Ecto neural progenitor cell (in vitro differentiated cells): ENCODE measurements at regions not wholly inside any gene's neighbourhood (a gene's known extent, or its start where the extent isn't known, plus 50 kb on each side); places are given as distances from the start of the nearest gene placed in this dataset.
"Not testable (repeated sequence)": the region's sequence is repeated elsewhere in the genome, so short reads cannot be mapped to it uniquely, and the experiment has no call there.

ENCODE experiments used
- DNase-seq: peaks from one replicate; pipeline ENCODE4 v3.0.0-alpha.2; 2018; ENCODE audit warnings: low spot score

DNA sequence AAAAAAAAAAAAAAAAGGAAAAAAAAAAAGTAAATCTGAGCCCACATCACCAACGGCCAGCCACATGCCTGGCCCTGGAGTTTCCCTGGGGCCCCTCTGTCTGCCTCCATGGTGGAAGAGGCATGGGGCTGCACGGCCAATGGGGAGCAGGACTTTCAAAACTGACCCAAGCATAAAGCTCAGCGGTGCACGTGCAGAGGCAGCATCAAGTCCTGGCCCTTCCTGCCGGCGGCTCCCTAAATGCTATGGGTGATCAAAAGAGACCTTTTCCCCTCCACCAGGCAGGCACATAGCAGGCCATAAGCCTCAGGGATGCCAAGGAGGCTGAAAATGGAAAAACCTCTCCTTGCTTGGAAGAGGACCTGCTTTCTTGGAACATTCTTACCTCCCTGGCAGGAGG is 94.3 kb downstream of the OAT start:
- DNase-seq, result no peak

DNA sequence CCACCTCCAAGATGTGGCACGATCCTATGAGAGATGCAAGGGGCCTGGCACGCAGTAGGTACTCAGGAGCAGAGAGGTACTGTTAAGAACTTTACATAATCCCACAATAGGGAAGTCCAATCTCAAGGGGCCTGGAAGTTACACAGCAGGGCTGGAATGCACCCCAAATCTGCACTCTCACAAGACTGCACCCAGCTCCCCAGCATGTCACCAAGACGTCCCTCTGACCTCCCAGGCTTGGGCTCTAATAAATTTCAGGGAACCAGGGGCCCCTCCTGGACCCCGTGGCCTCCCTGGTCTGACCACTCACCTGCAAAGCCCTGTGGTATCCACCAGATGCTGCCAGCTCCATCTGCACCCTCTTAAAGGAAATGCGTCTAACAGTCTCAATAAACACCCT is 94.9 kb downstream of the OAT start:
- no peak for DNase-seq

DNA sequence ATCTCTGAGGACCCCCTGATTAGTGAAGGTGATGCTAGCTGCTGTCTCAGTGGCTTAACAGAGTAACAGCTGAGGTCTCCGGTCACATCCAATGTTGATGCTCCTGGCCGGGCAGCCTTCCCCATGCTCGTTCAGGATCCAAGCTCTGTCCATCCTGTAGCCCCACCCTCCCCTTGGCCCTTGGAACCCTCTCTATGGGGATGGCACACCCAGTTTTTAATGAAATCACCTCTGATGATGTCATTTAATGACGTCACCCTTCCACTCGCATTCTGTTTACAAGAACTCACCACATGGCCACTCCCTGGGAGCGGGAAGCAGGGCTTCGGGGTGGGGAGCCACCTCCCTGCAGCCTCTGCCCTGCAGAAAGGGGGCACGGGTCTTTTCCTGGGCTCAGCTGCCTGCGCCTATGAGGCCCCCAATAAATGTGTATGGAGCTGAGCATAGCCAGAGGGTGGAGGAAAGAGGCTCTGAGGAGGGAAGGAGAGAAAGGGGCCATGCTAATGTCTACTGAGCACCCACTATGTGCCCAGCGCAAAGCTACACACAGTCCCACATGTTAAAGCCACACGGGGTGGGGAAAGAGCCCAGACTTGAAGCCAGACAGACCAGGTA is 95.5 kb downstream of the OAT start:
- DNase-seq, result no peak

DNA sequence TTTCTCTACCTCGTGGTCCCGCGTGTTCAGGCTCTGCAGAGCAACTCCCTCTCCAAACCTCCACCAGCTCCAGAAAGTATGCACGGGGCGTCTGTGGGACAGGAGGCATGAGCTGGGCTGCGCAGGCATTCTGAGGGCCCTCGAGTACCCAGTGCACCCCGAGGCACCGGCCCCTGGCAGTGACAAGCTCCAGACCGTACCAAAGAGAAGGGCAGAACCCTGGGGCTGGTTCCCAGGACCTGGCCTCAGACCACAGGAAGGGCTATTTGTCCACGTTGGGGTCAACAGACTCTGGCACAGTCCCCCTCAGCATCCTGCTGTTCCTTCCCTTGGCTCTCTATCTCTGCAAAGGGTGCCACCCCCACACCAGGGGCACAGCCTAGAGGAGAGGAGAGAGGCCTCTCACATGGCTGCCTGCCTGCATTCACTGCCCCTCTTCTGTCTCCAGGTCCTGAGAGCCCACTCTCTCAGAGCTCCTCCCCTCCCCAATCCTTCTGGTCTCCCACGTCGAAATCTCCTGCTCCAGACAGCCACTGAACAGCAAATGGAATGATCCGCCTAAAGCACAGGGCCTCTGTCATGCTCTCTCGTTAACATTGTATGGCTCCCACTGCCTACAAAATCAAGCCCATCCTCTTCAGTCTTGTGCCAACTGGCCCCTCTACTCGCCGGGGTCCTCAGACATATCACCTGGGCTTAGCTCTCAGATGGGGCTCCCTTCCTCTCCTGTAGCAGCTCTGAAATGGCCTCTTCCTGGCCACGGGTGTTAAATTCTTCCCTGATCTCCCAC is 96.3 kb downstream of the OAT start:
- no peak for DNase-seq

DNA sequence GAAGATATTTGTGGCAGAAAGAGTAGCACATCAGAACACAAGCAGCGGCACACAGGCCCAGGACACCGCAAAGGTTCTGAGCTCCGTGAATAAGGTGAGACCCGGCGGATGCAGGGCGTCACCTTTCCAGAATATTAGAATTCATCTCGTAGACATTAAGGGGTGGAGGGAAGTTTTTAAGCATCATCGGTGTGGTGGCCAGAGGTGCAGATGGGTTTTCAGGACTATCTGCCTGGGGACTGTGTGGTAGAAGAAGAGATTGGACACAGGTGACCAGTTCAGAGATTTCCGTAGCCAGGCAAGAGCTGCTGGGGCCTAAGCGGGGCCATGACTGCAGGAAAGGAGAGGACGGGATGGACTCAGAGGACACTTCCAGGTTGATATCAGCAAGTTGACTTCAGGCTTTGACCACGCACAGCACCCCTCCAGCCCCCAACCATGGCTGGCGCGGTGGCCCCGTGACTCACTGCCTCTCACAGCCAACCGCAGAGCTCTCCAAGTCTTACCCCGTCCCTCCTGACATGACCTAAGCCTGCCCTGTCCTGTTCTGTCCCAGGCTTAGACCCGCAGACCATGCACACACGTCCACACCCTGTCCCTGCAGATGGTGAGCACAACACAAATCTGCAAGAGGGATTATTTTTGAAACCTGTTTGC is 97.2 kb downstream of the OAT start:
- no peak for DNase-seq

DNA sequence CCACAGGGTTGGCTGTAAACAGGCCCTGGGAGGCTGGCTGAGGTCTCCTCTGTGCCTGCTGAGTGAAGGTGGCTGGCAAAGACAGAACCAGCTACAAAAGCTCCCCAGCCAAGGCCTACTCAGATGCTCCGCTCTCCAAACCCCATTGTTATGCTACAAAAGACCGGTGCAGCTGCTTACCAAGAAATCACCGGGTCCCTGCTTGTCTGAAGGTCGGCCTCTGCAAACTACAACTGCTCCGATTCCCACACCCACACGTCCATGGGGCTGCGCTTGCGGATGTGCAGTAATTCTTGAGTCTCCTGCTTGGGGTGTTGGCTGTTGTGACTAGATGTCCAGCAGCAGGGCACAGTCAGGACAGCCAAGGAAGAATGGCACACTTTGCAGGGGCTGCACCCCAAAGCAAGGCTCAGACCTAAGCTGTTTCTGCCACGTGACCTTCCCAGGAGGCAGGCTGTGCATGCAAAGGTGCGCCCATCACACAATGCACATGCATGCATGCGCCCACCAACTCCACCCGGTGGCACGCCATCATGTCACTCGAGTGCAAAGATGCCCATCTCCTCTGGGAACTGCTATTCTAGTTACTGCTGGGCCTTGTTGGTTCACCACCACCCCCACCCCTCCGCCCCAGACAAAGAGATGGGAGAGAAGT is 97.8 kb downstream of the OAT start:
- no peak for DNase-seq

DNA sequence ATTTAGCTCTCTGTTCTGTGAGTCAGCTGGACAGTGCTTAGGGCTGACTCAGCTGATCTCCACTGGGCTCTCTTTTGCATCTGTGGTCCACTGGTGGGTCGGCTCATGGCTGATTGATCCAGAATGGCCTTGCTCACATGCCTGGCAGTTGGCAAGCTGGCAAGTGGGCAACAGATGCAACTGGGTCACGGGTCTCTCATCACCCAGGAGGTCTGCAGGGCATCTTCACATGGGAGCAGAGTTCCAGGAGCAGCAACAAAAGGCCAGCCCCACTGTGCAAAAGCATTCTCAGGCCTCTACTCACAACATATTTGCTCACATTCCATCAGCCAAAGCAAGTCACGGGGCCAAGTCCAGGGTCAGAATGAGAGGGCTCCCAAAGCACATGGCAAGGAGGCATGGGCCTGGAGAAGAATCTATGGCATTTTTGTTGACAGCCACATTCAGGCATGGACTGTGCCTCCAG is 98.8 kb downstream of the OAT start:
- no peak for DNase-seq

DNA sequence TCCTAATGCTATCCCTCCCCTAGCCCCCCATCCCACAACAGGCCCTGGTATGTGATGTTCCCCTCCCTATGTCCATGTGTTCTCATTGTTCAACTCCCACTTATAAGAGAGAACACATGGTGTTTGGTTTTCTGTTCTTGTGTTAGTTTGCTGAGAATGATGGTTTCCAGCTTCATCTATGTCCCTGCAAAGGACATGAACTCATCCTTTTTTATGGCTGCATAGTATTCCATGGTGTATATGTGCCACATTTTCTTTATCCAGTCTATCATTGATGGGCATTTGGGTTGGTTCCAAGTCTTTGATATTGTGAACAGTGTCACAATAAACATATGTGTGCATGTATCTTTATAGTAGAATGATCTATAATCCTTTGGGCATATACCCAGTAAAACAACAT is 99.2 kb downstream of the OAT start:
- DNase-seq, result not testable (repeated sequence)

DNA sequence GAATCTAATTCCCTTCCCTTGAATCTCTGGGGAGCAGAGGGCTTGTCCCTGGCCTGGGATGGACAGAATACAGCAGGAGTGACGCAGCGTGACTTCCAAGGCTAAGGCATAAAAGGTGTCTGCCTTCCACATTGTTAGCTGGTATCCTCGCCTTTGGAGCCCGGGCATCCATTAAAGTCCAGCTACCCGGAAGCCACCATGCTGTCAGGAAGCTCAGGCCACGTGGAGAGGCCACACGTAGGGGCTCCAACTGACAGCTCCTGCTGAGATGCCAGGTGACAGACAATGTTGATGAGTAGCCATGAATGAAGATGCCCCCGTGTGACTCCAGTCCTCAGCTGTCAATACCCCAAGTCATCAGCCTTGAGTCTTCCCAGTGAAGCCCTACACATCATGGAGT is 99.9 kb downstream of the OAT start:
- no peak for DNase-seq

DNA sequence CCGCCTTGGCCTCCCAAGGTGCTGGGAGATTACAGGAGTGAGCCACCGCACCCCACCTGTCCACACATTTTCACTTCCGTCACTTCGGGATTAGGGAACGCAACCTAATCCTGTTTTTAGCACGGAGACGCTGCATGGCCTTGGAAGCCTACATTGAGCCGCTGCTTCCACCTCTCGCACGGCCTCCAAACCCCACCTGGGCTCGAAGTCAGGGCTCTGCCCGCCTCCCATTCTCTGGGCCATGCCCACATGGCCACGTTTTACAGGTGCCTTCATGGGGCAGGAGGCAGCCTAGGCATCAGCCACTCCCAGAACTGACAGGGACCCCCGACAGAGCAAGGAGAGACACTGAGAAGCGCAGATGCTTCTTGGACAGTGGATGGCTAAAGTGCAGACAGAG is 100.6 kb downstream of the OAT start:
- DNase-seq, result no peak

DNA sequence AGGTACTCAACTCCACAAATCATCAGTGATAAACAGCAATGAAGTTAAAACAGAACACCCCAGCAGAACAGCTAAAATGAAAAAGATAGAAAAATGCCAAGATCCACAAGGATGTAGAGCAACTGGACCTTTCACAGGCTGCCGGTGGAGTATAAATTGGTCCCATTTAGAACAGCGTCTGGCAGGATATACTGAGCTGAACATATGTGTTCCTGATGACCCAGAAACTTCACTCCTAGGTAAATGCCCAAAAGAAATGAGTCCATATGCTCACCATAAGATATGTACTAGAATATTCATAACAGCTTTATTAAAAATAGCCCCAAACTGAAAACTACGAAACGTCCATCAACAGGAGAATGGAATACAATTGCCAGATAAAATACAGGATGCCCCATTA is 102.4 kb downstream of the OAT start:
- no peak for DNase-seq

DNA sequence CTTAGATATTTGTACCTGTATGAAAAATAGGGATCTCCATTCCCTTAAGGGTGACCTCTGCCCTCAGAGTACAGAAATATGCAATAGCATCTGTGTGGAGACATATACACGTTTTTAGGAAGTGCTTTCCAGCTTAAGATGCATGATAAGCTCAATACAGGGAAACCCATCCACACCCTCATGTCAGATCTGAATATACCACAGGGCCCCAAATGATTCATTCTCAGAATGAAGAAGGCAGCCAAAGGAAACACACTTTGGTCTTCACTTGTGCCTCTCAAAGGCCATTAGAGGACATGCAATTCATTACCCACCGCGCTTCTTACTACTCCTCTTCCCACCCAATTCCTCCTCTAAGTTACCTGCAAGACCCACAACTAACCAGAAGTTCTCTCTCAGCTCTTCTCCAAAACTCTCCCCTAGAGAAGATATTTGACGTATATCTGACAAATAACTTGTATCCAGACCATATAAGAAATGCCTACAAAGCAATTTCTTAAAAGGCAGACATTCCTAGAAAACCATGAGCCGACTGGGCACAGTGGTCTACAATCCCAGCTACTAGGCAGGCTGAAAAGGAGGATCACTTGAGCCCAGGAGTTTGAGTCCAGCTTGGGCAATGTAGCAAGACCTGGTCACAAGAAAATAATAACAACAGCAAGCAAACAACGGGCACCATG is 103.0 kb downstream of the OAT start:
- DNase-seq, result no peak

DNA sequence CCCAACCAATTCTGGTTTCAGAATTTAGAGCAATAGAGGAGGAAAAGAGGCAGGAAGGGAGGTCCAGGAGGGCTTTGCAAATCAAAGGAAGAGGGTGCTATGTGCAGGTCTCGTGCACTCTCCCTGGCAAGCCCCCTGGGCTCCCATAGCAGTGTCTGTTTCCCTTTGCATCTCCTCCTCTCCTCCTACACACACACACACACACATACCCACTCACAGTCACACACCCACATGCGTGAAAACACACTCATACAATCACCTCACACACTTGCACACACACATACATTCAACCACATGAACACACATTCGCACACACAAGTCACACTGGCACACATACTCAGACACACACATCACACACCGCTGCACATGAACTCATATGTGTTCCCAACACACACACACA is 105.3 kb downstream of the OAT start:
- DNase-seq, result no peak

DNA sequence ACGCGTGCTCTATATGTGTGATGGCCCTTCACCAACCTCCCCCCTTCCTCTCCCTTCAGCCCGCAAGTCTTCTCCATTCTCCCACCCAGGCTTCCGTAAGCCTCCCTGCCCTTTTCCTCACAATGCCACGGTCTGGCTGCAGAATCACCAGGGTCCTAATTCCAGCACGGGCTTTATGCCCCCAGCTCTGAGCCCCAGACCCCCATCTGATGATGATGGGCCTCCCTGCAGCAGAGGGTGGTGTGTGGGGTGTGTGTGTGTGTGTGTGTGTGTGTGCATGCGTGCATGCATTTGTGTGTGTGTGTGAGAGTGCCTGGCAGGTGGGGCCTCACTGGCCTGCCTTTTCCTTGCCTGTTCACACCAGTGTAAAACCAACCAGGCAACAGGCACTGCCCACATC is 109.9 kb downstream of the OAT start:
- DNase-seq, result no peak

DNA sequence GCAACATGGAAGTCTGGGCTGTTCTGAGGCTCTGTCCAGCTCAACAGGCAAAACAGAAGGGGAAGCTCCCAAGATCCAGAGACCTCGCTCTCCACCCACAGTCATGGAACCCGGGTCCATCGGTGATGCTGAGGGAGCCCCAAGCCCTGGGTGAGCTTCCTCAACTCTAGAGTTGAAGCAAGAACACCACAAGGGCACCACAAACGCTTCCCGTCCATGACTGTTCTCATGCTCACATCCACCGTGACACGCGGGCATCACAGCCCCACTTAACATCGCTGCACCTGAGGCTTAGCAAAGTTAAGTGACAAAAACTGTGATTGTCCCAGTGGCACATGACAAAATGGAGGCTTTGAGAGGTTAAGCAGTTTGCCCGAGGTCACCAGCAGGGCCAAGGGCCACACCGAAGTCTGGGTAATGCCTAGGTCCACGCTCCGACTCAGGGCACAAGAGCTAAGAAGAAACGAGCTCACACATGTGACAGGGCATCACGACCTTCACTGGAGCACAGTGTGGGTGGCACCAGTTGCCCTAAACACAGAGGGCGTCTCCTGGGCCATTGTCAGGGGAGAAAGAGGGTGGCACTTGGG is 110.6 kb downstream of the OAT start:
- DNase-seq, result no peak

DNA sequence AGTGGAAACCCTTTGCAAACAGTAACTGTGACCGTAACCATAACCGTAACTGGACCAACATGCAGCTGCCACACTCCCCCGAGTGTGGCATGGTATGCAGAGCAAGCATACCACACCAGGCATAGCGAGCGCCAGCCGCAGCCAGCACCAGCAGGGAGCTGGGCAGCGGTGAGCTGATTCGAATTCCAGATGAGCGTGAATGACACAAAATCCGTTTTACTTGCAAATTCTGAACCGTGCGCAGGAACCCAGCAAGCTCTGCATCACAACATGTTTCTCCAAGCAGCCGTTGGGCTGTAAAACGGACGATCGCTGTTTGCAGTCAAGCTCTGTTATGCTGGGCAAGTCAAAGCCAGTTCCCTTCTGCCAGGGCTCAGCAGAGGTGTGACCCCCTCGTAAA is 111.1 kb downstream of the OAT start:
- DNase-seq, result no peak

DNA sequence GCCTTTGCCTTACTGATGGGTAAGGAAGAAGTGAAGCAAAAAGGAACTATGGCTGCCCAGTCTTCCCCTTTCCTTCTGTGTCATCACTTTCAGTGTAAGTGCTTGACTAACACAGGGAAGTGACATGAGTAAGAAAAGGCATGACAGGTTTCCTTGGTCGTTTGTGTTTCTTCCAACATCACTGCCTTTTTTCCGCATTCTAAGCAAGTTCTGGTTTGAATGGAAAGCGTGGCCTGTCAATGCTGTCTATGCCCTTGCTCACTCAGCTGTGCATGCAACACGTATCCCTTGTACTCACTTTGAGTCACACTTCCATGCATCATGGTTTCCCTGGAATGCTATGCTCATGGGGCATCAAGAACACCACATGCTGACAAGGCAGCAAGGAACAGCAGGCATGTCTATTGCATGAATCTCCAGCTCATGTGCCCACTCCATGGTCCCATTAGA is 111.8 kb downstream of the OAT start:
- DNase-seq, result no peak

DNA sequence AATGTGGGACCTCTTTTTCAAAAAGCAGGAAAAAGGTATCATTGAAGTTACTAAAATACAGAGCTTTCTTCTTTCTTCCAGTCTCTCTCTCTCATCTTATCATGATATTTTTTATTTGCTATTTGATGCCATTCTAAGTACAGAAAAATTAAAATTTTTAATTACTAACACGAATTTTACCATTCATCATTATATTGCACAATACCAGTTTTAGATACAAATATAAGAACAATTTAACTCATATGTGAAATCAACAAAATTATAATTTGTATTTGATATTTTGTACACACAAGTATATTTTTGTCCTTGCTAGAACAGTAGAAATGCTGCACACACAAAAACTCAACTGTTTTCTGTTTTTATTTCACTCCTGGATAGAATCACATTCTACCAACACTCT is 112.2 kb downstream of the OAT start:
- DNase-seq, result no peak

DNA sequence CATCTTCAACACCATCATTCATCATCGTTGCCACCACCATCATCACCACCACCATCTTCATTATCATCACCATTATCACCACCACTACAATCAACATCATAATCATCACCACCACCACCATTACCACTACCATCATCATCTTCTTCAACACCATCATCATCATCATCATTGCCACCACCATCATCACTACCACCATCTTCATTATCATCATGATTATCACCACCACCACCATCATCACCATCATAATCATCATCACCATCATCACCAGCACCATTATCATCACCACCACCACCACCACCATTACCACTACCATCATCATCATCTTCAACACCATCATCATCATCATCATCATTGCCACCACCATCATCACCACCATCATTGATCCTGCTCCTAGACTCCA is 112.7 kb downstream of the OAT start:
- DNase-seq, result no peak

DNA sequence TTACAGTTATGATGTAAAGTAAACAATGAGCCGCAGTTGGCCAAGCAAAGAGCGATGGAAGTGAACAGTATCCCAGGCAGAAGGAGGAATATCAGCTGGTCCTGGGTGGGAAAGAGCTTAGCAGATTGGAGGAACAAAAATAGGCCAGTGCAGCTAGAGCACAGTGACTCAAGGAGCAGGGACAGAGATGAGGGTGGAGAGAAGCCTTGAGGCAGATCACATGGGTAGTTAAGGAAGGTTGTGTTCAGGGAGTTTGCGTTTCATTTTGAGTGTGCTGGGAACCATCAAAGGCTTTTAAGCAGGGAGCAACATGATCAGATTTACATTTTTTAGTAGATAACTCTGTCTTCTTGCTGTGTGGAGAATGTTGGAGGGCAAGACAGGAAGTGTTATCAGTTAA is 113.6 kb downstream of the OAT start:
- no peak for DNase-seq

DNA sequence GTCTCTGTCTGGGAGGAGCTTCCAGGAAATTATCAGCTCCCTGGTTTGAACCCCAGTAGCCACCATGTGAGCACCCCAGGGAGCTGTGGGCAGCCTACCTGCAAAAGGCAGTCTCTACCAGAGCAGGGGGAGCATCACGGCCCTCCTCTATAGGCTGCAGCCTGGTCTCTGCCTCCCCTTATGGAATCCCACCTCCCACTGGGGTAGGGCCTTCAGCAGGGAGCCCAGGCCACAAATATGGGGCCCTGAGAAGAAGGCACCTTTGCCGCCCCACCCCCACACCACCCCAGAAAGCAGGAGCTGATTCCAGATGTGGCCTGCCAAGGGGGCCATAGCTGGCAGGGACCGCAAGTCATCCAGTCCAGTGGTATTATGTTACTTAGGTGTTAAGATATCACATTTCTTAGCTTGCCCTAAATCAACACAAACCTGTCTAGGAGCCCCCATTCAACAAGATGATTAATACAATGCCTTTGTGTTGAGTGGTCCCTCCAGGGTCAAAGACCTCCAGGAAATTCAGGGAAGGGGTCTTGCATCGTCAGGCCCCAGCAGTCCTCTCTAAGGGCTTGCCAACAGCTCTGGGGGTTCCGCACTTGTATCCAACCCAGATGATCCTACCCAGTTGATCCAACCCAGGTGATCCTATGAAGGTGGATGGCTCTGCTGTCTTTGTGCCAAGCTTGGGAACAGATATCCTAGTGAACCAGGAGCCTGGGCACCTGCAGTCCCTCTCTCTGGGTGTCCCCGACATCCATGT is 114.9 kb downstream of the OAT start:
- DNase-seq, result no peak
